HEK293T (cell line): ENCODE measurements at regions not wholly inside any gene's neighbourhood (a gene's known extent, or its start where the extent isn't known, plus 50 kb on each side); places are given as distances from the start of the nearest gene placed in this dataset.

Experiments
- BHLHE40 ChIP-seq: fragments of 450-650 bp; IDR thresholded peaks from 2 replicates; pipeline ENCODE4 v1.6.1; 2016; ENCODE audit warnings: mild to moderate bottlenecking, moderate library complexity, borderline replicate concordance
- FOXM1 ChIP-seq: fragments of 450-650 bp; IDR thresholded peaks from 2 replicates; pipeline ENCODE4 v1.6.1; 2017; ENCODE audit warnings: mild to moderate bottlenecking, borderline replicate concordance

- TF ChIP-seq BHLHE40, result no peak
- no peak for TF ChIP-seq FOXM1
Measured at GRCh38 chr17:34172390-34172918, 82.6 kb upstream of the CCL2 start.
